GM19240 (cell line): ENCODE measurements at regions not wholly inside any gene's neighbourhood (a gene's known extent, or its start where the extent isn't known, plus 50 kb on each side); places are given as distances from the start of the nearest gene placed in this dataset.
"Not testable (repeated sequence)": the region's sequence is repeated elsewhere in the genome, so short reads cannot be mapped to it uniquely, and the experiment has no call there.

Source experiments
- DNase-seq: peaks from one replicate; pipeline ENCODE4 v3.0.0; 2011; ENCODE audit warnings: low spot score; ENCODE audit not compliant: insufficient read length

GRCh38 chr4:189846094-189846493 is 94.6 kb upstream of the FRG1 start:
- DNase-seq = not testable (repeated sequence)

GRCh38 chr4:189846608-189847007 is 94.1 kb upstream of the FRG1 start:
- not testable (repeated sequence) for DNase-seq

- not testable (repeated sequence) for DNase-seq
Observed at GRCh38 chr4:189848672-189849071, 92.0 kb upstream of the FRG1 start.

- DNase-seq = no peak
Observed at GRCh38 chr4:189850239-189850856, 90.3 kb upstream of the FRG1 start.

GRCh38 chr4:189858435-189858834 is 82.2 kb upstream of the FRG1 start:
- DNase-seq = no peak

- DNase-seq = no peak
Observed at GRCh38 chr4:189861101-189861500, 79.6 kb upstream of the FRG1 start.

GRCh38 chr4:189869236-189869635 is 71.4 kb upstream of the FRG1 start:
- DNase-seq = no peak

GRCh38 chr4:189870511-189871234 is 70.0 kb upstream of the FRG1 start:
- DNase-seq = no peak

GRCh38 chr4:189874591-189874990 is 66.1 kb upstream of the FRG1 start:
- DNase-seq = no peak

- not testable (repeated sequence) for DNase-seq
Observed at GRCh38 chr4:189881190-189881589, 59.5 kb upstream of the FRG1 start.

- DNase-seq = not testable (repeated sequence)
Observed at GRCh38 chr4:189888407-189888806, 52.3 kb upstream of the FRG1 start.
